Activated CD4-positive, CD25-positive, alpha-beta regulatory T cell (primary cell): ENCODE measurements at regions not wholly inside any gene's neighbourhood (a gene's known extent, or its start where the extent isn't known, plus 50 kb on each side); places are given as distances from the start of the nearest gene placed in this dataset.

ENCODE experiments used
- DNase-seq, 4 experiments: peaks; one replicate each; lab custom pipeline; 2025; lab: John Stamatoyannopoulos, UW

DNA sequence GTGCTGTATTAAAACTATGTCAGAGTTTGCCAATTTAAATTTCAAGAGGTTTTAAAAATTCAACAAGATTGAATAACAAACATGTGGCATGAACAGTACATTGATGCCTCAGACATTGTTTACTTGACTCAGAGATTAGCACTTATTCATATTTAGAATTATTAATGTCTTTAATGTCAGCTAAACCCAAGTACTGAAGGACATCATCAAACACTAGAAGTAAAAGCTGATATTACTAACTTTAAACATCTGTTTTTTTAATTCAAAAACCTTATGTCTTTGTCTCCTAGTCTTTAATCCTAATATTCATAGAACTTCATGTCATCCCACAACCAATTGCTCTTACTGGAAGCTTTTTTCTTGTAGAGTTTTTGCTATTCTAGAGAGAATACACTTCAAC lies 406.2 kb upstream of the PCDH7 start:
- DNase-seq = no peak

DNA sequence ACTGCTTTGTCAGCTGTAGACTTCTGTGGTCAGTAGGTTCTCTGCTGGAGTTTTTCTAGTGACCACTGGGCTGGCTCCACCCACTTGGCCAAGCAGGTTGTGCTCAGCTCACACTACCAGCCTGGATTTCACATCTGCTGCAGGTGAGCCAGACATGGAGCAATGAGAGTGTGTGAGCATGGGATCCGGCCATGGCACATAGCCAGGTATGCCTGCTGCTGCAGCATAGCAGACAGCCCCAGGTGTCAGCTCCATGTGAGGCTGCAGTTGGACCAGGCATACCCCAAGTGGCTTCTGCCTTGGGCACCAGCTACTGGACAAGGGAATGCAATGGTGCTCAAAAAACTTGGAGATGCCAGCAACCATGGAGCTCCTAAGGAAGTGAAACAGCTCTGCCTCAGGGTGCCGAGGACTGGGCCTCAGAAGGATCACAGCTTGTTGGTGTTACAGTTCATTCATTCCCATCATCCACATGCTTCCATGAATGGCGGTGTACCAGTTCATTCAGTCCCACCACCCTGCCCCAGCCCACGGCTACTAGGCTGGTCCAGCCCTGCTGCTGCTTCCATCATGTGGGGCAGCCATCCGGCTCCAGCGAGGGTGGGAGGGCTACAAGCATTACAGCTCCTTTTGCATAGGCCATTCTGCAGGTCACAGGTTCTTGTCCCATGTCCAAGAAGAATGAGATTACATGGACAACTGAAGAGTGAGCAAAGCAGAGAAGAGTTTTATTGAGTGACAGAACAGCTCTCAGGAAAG lies 389.1 kb upstream of the PCDH7 start:
- no peak for DNase-seq

GRCh38 chr4:30341731-30342130 lies 378.4 kb upstream of the PCDH7 start:
- DNase-seq = no peak

- no peak for DNase-seq
Measured at GRCh38 chr4:30350288-30350687, 369.9 kb upstream of the PCDH7 start.

- DNase-seq = no peak
Measured at GRCh38 chr4:30354605-30355004, 365.6 kb upstream of the PCDH7 start.

DNA sequence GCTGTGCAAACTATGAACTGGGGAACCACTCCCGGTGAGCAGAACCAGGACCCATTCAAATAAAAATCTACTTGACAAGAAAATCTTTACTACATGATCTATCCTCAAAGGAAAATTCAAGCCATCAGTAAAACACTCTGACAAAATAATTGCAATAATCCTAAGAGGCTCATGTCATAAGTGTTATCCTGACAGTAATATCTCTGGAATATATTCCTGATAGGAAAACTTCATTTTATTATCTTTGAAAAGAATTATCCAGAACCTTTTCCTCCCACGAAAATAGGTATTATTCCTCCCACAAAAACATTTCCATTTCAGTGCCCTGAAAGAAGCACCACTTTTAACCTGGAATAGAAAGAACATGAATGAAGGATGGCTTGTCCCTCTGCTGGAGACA lies 357.7 kb upstream of the PCDH7 start:
- DNase-seq = no peak

DNA sequence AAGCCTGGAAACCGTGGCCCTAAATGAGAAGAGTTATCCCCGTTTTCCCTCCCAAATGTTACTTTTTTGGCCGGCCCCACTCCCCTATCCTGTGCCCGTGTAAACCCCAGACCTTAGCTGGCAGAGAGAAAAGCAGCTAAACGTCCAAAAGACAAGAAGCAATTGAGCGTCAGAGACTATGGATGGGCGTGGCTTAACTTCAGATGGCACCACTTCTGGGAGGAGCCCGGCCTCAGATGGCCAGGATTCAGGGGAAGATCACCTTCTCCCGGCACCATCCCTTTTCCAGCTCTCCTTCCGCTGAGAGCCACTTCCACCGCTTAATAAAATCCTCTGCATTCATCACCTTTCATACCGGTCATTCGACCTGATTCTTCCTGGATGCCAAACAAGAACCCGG lies 350.1 kb upstream of the PCDH7 start:
- no peak for DNase-seq

DNA sequence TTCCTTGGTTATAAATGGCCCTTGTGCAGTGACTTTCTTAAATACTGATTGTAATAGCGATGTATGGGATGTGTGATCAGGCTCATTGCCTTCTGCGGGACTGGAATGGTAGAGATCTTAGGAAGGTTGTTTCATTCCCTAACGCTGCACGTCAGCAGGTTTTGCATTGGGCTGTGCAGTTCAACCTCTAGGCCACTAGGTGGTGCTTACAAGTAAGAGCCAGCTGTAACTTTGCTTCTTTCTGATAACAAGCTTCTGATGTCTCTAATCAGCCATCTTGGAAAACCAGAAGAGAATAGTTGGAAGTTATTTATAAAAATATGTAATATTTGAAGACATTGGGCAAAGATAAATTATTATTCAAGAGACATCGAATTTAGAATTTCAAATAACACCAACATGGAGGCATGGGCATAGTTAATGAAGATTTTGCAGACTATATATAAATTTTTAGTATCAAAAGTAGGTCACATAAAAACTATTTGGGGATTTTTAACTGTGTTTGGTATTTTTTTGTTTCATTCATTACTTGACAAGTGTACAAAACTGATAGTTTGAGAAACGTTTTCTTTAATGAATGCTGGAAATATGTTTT lies 339.7 kb upstream of the PCDH7 start:
- DNase-seq = no peak

DNA sequence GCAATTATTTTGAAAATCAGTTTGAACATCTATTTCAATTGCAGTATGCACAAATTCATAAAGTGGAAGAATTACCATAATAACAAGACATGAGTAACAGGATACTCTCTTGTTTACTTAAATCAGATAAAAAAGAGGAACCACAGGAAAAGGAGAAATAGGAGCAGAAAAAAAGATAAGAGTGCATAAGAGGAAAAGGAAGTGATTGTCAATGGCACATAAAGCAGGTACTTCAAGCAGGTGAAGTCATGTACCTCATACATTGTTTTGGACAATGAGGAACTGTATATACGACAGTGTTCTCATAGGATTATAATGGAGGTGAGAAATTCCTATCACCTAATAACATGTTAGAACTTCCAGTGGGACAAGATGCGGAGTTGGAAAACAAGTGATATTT lies 334.5 kb upstream of the PCDH7 start:
- no peak for DNase-seq

DNA sequence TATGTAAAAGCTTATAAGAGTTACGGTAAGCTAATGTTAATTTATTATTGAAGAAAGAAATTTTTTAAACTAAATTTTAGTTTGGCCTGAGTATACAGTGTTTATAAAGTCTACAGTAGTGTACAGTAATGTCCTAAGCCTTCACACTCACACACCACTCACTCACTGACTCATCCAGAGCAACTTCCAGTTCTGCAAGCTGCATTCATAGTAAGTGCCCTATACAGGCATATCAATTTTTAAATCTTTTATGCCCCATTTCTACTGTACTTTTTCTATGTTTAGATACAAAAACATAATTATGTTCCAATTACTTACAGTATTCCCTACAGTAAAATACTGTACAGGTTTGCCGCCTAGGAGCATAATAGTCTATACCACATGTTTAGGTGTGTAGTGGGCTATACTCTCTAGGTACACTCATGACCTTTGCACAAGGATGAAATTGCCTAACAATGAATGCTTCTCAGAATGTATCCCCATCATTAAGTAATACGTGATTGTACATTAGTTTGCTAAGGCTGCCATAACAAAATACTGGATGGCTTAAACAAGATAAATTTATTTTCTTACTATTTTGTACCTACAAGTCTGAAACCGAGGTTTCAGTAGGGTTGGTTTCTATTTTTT lies 333.8 kb upstream of the PCDH7 start:
- DNase-seq = no peak

DNA sequence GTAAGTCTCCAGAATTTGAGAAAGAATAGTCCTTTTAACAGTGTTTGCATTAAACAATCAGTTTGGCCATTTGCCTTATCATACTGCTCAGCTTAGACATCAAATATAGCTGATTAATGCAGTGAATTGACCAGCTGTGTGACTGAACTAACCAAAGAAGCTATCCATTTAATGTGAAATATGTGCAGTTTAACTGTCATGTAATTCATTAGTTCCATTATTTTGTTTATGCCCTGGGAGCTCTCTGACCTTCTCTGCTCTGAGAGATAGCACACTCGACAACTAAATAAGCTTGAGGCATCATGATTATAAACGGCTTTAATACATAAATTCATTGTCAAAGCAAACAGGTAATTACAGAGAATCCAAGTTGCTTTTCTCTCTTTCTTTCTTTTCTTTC lies 324.3 kb upstream of the PCDH7 start:
- DNase-seq = no peak

GRCh38 chr4:30396772-30397475 lies 323.2 kb upstream of the PCDH7 start:
- no peak for DNase-seq

DNA sequence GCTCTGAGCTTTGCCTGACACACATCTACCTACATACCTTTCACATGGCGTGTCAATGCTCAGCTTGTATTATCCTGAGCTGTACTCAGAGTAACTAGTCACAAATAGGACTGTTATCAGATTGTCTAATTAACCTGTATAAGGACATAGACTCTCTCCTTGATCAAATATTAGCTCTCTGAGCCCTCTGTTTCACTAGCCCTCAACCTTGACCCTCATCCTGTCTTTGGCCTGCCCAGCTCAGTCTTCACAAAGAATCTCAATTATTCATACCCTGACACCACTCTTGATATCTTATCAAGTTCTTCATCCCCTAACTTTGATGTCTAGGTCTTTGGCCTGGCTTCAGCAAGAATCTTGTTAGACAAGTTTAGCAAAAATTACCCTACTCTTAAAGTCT lies 320.7 kb upstream of the PCDH7 start:
- no peak for DNase-seq

DNA sequence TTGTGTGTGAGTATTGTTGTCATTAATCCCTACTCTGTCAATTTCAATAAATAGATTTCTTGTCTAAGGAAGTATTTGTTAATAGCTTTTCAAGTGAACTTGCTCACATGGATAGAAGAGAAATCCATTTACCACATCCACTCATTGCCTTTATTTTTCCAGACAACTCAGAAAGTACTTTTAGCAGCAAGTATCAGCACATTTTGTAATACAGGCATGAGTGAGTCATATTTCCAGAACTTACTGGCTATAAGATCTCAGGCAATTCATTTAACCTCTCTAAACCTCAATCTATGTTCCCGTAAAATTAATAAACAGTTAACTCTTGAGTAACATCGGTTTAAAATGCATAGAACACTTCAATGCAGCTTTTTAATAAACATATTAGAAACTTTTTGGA lies 317.9 kb upstream of the PCDH7 start:
- DNase-seq = no peak

DNA sequence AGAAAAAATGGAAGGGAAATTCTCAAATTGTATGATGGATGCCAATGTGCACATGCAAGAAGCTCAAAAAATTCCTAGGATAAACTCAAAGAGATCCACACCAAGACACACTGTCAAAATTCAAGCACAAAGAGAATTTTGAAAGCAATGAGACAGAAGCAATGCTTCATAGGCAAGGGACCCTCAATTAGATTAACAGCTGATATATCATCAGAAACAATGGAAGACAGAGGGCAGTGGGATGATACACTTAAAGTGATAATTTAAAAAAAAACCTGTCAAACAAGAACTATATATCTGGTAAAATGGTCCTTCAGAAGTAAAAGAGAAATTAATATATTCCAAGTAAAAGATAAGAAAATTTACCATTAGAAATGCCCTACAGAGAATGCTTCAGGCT lies 306.3 kb upstream of the PCDH7 start:
- DNase-seq = no peak

- no peak for DNase-seq
Measured at GRCh38 chr4:30416547-30416946, 303.6 kb upstream of the PCDH7 start.

DNA sequence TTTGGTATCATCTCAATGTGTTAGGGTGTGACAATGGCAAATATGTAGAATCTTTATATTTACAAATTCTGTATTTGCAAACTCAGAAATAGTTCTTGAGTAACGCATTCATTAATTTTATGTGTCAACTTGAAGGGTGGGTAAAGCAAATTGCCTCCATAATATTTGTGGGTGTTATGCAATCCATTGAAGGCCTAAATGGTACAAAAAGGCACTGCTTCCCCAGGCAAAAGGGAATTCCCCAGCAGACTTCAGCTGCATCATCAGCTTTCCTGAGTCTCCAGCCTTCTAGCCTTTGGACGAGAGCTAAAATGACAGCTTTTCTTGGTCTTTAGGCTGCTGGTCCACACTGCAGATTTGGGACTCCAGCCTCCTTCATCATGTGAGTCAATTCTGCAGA lies 292.2 kb upstream of the PCDH7 start:
- DNase-seq = no peak

DNA sequence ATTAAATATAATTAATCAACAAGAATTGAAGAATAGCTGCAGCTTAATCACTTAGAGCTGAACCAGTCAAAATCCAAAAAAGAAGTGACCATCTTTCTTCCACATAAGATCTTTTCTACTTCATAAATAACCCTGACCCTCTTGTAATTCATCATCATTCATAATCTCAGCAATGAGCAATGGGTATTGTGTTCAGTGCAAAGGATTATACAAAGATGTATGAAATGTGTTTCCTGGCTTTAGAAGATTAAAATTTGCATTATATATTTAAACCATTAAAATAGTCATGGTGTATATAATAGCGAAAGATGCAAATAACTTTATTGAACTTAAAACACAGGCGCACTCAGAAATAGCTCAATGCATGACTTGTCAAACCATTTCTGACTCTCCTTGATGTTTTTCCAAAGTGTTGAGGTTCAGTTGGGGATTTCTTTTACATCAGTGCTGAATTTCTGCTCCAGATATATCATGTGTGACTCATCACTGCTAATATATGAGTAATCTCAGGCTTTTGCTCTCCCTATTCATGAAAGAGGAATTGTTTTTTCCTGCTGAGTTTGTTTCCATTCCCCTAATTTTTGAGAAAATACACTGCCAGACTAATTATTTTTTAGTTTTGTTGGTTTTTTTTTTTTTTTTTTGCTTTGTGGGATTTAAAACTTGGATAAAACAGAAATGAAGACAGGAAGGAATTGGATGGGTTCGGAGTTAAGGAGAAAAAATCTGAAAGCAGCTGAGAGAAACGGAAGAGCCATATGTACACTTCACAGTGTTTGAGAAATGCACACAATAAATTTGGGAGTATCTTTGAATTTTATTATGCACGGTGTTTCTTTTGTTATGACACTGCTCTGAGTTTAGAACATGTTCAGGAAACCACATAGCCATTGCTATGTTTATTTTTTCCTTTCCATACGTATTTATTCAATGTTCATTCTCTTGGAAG lies 290.1 kb upstream of the PCDH7 start:
- DNase-seq = no peak

DNA sequence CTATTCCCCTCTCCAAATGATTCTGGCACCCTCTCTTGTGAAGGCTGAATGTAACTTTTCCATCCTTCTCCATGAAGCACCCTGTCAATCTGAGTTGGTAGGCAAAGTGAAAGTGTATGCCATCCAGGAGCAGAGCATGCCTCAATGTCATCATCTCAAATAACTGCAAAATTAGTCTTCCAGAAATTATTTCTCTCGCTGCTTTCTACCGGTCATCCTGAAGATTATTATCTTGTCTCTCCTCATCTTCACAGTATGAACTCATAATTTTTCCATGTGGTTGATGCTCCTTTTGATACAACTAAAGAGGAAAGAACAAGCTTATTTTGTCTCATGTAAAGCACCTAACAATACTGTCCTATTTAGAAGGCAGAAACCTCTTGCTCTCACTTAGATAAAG lies 285.5 kb upstream of the PCDH7 start:
- DNase-seq = no peak

- DNase-seq = no peak
Measured at GRCh38 chr4:30436394-30436793, 283.8 kb upstream of the PCDH7 start.

DNA sequence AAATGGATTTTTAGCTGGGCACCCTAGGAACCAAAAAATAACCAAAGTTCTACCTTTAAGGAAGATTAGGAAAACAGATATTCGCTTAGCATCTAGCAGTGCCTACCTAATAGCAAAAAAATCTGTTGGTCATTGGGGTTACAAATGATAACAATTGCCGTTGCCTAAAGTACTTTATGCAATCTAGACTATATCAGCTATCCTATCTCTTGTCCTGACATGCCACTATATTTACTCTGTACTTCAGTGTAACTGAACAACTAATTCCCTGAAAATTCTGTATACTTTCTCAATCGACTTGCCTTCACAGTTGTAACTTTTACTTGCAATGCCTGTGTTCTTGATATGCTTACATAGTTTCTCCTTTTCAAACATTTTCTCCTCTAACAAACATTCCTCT lies 282.9 kb upstream of the PCDH7 start:
- no peak for DNase-seq

- no peak for DNase-seq
Measured at GRCh38 chr4:30443289-30443688, 276.9 kb upstream of the PCDH7 start.
